HEK293 (cell line): ENCODE measurements at regions not wholly inside any gene's neighbourhood (a gene's known extent, or its start where the extent isn't known, plus 50 kb on each side); places are given as distances from the start of the nearest gene placed in this dataset.
"Not testable (repeated sequence)": the region's sequence is repeated elsewhere in the genome, so short reads cannot be mapped to it uniquely, and the experiment has no call there.

ENCODE experiments used
- OSR2 ChIP-seq: fragments of 450-650 bp; formaldehyde crosslinking; IDR thresholded peaks from 2 replicates; pipeline ENCODE4 v1.5.1; 2016; ENCODE audit warnings: missing biosample characterization, missing genetic modification characterization
- ZBTB1 ChIP-seq: fragments of 450-650 bp; formaldehyde crosslinking; IDR thresholded peaks from 2 replicates; pipeline ENCODE4 v1.5.1; 2016; ENCODE audit warnings: missing biosample characterization, missing genetic modification characterization
- ZBTB21 ChIP-seq: fragments of 450-650 bp; formaldehyde crosslinking; IDR thresholded peaks from 2 replicates; pipeline ENCODE4 v1.5.1; 2017; ENCODE audit warnings: missing biosample characterization, missing genetic modification characterization
- ZNF138 ChIP-seq: fragments of 450-650 bp; formaldehyde crosslinking; IDR thresholded peaks from 2 replicates; pipeline ENCODE4 v1.5.1; 2016; ENCODE audit warnings: missing biosample characterization, missing genetic modification characterization, borderline replicate concordance
- ZNF24 ChIP-seq: fragments of 450-650 bp; formaldehyde crosslinking; IDR thresholded peaks from 2 replicates; pipeline ENCODE4 v1.5.1; 2016; ENCODE audit warnings: missing biosample characterization, missing genetic modification characterization
- ZNF274 ChIP-seq, 2 experiments: fragments of 200-500 bp in 1 of 2; fragments of 450-650 bp in 1 of 2; sonication (Bioruptor generic) in 1 of 2; formaldehyde crosslinking in 1 of 2; IDR thresholded peaks; 2 replicates each; pipeline versions ENCODE4 v1.5.1 to v1.6.1; 2014 to 2016; ENCODE audit warnings: borderline replicate concordance in 1 of 2, inconsistent platforms in 1 of 2, low read length in 1 of 2, missing biosample characterization in 1 of 2, missing genetic modification characterization in 1 of 2
- ZNF555 ChIP-seq: fragments of 450-650 bp; formaldehyde crosslinking; conservative IDR thresholded peaks from 2 replicates; pipeline ENCODE4 v1.5.1; 2017; ENCODE audit warnings: missing biosample characterization, mild to moderate bottlenecking, missing genetic modification characterization, inconsistent platforms
- TF ChIP-seq, protein P1 (sequence below): fragments of 450-650 bp; formaldehyde crosslinking; conservative IDR thresholded peaks from 2 replicates; pipeline ENCODE4 v1.5.1; 2016; ENCODE audit warnings: low read depth, missing biosample characterization, missing genetic modification characterization
- TF ChIP-seq, protein P2 (sequence below): fragments of 450-650 bp; formaldehyde crosslinking; IDR thresholded peaks from 2 replicates; pipeline ENCODE4 v1.5.1; 2016; ENCODE audit warnings: missing biosample characterization, missing genetic modification characterization
- TF ChIP-seq, protein P3 (sequence below): fragments of 450-650 bp; IDR thresholded peaks from 2 replicates; pipeline ENCODE4 v1.5.1; 2018; ENCODE audit warnings: missing biosample characterization, mild to moderate bottlenecking, missing genetic modification characterization
- TF ChIP-seq, protein P4 (sequence below): sonication (generic); formaldehyde crosslinking; IDR thresholded peaks from 2 replicates; pipeline ENCODE4 v1.8.1; 2022; ENCODE audit warnings: mild to moderate bottlenecking, moderate library complexity, missing genetic modification reagents
- TF ChIP-seq, protein P5 (sequence below): fragments of 450-650 bp; formaldehyde crosslinking; IDR thresholded peaks from 2 replicates; pipeline ENCODE4 v1.5.1; 2017; ENCODE audit warnings: missing biosample characterization, missing genetic modification characterization

DNA sequence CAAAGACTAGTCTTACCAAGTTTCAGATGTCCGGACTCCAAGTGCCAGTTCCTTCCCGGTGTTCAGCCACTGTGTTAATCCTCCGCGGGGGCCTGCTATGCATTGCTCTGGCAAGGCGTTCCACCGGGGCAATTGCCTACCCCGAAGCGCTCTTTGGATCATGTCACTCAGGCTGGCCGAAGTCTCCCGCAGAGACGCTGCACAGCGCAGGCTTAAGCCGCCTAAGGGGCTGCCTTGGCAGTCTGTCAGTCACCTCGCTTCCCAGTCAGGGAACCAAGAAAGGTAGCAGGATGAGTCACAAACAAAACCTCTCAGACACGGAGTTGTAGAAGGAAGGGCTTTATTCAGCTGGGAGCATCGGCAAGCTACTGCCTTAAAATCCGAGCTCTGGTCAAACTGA, 158.1 kb downstream of the PPIAL4G start:
- TF ChIP-seq, protein P1, sequence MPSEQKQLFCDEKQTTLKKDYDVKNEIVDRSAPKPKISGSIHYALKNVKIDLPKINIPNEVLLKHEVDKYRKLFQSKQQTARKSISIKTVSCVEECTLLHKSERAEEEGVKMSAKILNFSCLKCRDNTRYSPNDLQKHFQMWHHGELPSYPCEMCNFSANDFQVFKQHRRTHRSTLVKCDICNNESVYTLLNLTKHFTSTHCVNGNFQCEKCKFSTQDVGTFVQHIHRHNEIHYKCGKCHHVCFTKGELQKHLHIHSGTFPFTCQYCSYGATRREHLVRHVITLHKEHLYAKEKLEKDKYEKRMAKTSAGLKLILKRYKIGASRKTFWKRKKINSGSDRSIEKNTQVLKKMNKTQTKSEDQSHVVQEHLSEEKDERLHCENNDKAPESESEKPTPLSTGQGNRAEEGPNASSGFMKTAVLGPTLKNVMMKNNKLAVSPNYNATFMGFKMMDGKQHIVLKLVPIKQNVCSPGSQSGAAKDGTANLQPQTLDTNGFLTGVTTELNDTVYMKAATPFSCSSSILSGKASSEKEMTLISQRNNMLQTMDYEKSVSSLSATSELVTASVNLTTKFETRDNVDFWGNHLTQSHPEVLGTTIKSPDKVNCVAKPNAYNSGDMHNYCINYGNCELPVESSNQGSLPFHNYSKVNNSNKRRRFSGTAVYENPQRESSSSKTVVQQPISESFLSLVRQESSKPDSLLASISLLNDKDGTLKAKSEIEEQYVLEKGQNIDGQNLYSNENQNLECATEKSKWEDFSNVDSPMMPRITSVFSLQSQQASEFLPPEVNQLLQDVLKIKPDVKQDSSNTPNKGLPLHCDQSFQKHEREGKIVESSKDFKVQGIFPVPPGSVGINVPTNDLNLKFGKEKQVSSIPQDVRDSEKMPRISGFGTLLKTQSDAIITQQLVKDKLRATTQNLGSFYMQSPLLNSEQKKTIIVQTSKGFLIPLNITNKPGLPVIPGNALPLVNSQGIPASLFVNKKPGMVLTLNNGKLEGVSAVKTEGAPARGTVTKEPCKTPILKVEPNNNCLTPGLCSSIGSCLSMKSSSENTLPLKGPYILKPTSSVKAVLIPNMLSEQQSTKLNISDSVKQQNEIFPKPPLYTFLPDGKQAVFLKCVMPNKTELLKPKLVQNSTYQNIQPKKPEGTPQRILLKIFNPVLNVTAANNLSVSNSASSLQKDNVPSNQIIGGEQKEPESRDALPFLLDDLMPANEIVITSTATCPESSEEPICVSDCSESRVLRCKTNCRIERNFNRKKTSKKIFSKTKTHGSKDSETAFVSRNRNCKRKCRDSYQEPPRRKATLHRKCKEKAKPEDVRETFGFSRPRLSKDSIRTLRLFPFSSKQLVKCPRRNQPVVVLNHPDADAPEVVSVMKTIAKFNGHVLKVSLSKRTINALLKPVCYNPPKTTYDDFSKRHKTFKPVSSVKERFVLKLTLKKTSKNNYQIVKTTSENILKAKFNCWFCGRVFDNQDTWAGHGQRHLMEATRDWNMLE (tag by site-specific recombination), result not testable (repeated sequence)
- TF ChIP-seq OSR2 (tag by site-specific recombination); ZBTB1 (tag by site-specific recombination); ZNF138; ZNF274 (IDR thresholded peaks at IDR 0.05; ENCODE audit: low read length); ZNF274 (tag by site-specific recombination; IDR thresholded peaks at IDR 0.05; ENCODE audit: borderline replicate concordance); ZNF24 (tag by site-specific recombination); ZNF555 (tag by site-specific recombination); ZBTB21 (tag by site-specific recombination): not testable (repeated sequence)
- TF ChIP-seq, protein P2, sequence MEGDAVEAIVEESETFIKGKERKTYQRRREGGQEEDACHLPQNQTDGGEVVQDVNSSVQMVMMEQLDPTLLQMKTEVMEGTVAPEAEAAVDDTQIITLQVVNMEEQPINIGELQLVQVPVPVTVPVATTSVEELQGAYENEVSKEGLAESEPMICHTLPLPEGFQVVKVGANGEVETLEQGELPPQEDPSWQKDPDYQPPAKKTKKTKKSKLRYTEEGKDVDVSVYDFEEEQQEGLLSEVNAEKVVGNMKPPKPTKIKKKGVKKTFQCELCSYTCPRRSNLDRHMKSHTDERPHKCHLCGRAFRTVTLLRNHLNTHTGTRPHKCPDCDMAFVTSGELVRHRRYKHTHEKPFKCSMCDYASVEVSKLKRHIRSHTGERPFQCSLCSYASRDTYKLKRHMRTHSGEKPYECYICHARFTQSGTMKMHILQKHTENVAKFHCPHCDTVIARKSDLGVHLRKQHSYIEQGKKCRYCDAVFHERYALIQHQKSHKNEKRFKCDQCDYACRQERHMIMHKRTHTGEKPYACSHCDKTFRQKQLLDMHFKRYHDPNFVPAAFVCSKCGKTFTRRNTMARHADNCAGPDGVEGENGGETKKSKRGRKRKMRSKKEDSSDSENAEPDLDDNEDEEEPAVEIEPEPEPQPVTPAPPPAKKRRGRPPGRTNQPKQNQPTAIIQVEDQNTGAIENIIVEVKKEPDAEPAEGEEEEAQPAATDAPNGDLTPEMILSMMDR (tag by site-specific recombination), result not testable (repeated sequence)
- TF ChIP-seq, protein P3, sequence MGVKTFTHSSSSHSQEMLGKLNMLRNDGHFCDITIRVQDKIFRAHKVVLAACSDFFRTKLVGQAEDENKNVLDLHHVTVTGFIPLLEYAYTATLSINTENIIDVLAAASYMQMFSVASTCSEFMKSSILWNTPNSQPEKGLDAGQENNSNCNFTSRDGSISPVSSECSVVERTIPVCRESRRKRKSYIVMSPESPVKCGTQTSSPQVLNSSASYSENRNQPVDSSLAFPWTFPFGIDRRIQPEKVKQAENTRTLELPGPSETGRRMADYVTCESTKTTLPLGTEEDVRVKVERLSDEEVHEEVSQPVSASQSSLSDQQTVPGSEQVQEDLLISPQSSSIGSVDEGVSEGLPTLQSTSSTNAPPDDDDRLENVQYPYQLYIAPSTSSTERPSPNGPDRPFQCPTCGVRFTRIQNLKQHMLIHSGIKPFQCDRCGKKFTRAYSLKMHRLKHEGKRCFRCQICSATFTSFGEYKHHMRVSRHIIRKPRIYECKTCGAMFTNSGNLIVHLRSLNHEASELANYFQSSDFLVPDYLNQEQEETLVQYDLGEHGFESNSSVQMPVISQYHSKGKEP, result not testable (repeated sequence)
- TF ChIP-seq, protein P4, sequence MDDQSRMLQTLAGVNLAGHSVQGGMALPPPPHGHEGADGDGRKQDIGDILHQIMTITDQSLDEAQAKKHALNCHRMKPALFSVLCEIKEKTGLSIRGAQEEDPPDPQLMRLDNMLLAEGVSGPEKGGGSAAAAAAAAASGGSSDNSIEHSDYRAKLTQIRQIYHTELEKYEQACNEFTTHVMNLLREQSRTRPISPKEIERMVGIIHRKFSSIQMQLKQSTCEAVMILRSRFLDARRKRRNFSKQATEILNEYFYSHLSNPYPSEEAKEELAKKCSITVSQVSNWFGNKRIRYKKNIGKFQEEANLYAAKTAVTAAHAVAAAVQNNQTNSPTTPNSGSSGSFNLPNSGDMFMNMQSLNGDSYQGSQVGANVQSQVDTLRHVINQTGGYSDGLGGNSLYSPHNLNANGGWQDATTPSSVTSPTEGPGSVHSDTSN (CRISPR knock-in tag), result not testable (repeated sequence)
- TF ChIP-seq, protein P5, sequence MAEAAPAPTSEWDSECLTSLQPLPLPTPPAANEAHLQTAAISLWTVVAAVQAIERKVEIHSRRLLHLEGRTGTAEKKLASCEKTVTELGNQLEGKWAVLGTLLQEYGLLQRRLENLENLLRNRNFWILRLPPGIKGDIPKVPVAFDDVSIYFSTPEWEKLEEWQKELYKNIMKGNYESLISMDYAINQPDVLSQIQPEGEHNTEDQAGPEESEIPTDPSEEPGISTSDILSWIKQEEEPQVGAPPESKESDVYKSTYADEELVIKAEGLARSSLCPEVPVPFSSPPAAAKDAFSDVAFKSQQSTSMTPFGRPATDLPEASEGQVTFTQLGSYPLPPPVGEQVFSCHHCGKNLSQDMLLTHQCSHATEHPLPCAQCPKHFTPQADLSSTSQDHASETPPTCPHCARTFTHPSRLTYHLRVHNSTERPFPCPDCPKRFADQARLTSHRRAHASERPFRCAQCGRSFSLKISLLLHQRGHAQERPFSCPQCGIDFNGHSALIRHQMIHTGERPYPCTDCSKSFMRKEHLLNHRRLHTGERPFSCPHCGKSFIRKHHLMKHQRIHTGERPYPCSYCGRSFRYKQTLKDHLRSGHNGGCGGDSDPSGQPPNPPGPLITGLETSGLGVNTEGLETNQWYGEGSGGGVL (tag by site-specific recombination), result not testable (repeated sequence)
